ENCODE measurements at regions not wholly inside any gene's neighbourhood (a gene's known extent, or its start where the extent isn't known, plus 50 kb on each side); places are given as distances from the start of the nearest gene placed in this dataset.

DNA sequence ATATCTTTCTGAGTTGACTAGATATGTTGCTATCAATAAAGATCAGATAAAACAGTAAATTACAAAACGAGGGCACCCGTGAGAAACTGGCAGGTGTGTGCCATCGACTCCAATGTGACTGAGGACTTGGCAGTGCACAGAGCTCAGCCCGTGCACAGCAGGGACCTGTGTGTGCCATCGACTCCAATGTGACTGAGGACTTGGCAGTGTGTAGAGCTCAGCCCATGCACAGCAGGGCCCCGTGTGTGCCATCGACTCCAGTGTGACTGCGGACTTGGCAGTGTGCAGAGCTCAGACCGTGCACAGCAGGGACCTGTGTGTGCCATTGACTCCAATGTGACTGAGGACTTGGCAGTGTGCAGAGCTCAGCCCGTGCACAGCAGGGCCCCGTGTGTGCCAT lies 347.2 kb upstream of the B3GAT1 start:
- no peak for TF ChIP-seq EZH2 (IDR thresholded peaks at IDR 0.05; ENCODE audit: low read depth)
- TF ChIP-seq, protein P1, sequence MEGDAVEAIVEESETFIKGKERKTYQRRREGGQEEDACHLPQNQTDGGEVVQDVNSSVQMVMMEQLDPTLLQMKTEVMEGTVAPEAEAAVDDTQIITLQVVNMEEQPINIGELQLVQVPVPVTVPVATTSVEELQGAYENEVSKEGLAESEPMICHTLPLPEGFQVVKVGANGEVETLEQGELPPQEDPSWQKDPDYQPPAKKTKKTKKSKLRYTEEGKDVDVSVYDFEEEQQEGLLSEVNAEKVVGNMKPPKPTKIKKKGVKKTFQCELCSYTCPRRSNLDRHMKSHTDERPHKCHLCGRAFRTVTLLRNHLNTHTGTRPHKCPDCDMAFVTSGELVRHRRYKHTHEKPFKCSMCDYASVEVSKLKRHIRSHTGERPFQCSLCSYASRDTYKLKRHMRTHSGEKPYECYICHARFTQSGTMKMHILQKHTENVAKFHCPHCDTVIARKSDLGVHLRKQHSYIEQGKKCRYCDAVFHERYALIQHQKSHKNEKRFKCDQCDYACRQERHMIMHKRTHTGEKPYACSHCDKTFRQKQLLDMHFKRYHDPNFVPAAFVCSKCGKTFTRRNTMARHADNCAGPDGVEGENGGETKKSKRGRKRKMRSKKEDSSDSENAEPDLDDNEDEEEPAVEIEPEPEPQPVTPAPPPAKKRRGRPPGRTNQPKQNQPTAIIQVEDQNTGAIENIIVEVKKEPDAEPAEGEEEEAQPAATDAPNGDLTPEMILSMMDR (conservative IDR thresholded peaks at IDR 0.05), result no peak
